ENCODE measurements at regions not wholly inside any gene's neighbourhood (a gene's known extent, or its start where the extent isn't known, plus 50 kb on each side); places are given as distances from the start of the nearest gene placed in this dataset.

DNA sequence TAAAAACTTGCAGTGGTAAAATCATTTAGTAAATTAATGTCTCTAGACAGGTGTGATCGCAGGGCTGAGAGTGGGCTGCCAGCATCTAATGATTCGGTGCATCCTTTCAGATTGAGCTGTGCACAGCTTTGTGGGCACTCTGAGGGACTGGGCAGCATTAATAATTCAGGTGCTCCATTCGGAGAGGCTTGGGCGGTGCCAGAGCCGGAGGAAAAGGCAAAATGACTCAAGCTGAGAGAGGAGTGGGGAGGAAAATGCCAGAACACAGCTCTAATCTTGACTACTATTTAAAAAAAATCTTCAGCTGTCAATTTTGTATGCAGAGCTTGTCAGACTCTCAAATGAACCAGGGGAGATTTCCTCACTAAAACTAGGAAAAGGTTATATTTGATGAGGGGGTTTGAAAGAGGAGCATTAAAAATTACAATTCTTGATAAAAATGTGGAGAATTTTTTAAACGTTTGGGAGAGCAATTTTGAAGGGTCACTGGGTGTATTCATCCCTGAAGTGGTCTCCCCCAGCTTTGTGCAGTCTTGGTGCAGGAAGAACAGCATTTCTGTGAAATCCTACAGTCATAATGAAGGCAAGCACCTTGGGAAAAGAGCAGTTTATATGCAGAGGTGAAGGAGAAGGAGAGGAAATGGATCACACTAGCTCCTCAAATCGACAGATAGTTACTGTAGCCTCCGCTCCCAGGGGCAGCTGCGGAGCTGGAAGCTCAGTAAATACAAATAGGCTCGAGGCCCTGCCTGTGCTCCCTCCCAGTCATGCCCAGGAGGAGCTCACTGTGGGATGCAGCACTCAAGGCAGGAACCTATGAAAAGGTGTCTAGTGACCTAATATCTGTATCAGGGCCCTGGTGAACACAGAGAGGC is 535.4 kb upstream of the RAB6C start:
- FAIRE-seq = no peak
- Histone ChIP-seq H3K4me2 (ENCODE audit: low read depth, low read length) (no peak overlapping the region), H3K27ac (ENCODE audit: extremely low read length, insufficient read depth, low read length) (no peak overlapping the region), H3K4me1 (ENCODE audit: insufficient read depth, low read length) (no peaks in the 10 kb centered on the region), H3K36me3 (replicated peaks in 1 of 2; ENCODE audit: control insufficient read depth in 1 of 2, insufficient read depth in 2 of 2, low read length in 2 of 2) (no peaks in the 10 kb centered on the region), H3K9ac (ENCODE audit: insufficient read depth, low read depth, low read length) (no peak overlapping the region), H3K4me3 (replicated peaks in 1 of 3; ENCODE audit: insufficient read depth in 1 of 3, low read depth in 2 of 3, low read length in 3 of 3) (no peak overlapping the region), H2AFZ (ENCODE audit: low read length) (no peak overlapping the region), H4K20me1 (ENCODE audit: insufficient read depth, low read length) (no peaks in the 10 kb centered on the region), H3K27me3 (ENCODE audit: control insufficient read depth in 1 of 2, insufficient read depth in 2 of 2, low read length in 2 of 2) (peaks cover 0 to 14% of the 10 kb centered on the region in 2 experiments; a peak in 2 of 5 replicates), H3K79me2 (ENCODE audit: insufficient read depth, low read length) (no peaks in the 10 kb centered on the region), H3K9me3 (ENCODE audit: low read length) (no peaks in the 10 kb centered on the region)
- intact Hi-C loops (cut with micrococcal nuclease; ENCODE audit: unreplicated experiment) = no loop called here
- BruUV-seq (replicated peaks) = no TSS peak
- ChIA-PET CTCF (ENCODE audit: low intra/inter-chr PET ratio, low total read pairs) (no interaction called here), POLR2A (no interaction called here)
- TF ChIP-seq, protein P1, sequence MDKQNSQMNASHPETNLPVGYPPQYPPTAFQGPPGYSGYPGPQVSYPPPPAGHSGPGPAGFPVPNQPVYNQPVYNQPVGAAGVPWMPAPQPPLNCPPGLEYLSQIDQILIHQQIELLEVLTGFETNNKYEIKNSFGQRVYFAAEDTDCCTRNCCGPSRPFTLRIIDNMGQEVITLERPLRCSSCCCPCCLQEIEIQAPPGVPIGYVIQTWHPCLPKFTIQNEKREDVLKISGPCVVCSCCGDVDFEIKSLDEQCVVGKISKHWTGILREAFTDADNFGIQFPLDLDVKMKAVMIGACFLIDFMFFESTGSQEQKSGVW (CRISPR knock-in tag; IDR thresholded peaks at IDR 0.05; ENCODE audit: borderline replicate concordance) = no peak
- TF ChIP-seq PREB (CRISPR knock-in tag; IDR thresholded peaks at IDR 0.05) = no peak
- TF ChIP-seq NPAS2 (CRISPR knock-in tag; IDR thresholded peaks at IDR 0.05; ENCODE audit: borderline replicate concordance) = no peak
- TF ChIP-seq SNAPC5 (CRISPR knock-in tag; IDR thresholded peaks at IDR 0.05; ENCODE audit: borderline replicate concordance) = no peak
- no peak for TF ChIP-seq ZNF766 (CRISPR knock-in tag; IDR thresholded peaks at IDR 0.05; ENCODE audit: borderline replicate concordance)
- no peak for TF ChIP-seq TARDBP (CRISPR knock-in tag; IDR thresholded peaks at IDR 0.05)
- no peak for TF ChIP-seq FOXO1 (CRISPR knock-in tag; IDR thresholded peaks at IDR 0.05)
- no peak for TF ChIP-seq PHF8 (CRISPR knock-in tag; IDR thresholded peaks at IDR 0.05)
- in situ Hi-C loops (cut with HindIII; ENCODE audit: extremely low pct_ligation_motif_present, low pct_unique_long_range_greater_than_20kb) = no loop called here
- 8% methylated on average over 10 of the region's 10 CpGs for WGBS (ENCODE audit: low lambda C conversion rate)
- no peak for ATAC-seq
- DNase-seq (ENCODE audit: low spot score) = no peak
